ENCODE measurements at regions not wholly inside any gene's neighbourhood (a gene's known extent, or its start where the extent isn't known, plus 50 kb on each side); places are given as distances from the start of the nearest gene placed in this dataset.

DNA sequence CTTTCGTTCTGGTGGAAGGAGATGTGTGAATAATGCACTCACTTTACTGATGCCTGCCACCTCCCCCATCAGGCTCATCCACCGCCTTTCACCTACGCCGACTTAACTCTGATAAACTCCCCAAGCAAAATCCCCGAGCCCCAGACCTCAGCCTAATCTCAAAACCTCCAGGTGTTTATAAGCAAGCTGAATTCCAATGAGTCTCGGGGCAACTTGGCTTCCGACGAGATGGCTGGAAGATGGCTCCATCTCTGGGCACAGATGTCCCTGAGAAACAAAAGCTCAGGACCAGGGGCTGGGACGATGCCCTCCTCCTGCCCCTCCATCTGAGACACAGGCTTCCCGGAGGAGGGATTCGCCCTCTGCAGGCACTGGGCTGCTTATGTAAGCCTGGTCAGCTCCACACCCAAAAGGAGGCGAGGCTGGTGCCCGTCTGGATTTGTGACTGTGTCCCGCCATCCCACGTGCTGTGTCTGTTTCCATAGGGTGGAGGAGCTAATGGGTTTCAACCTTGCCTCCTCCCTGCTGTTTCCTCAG lies 386.4 kb upstream of the TNRC6C start:
- Histone ChIP-seq H3K27me3 (ENCODE audit: insufficient read depth, low read length, poor library complexity) (no peaks in the 10 kb centered on the region), H3K4ac (ENCODE audit: low read depth, low read length) (no peak overlapping the region), H2BK120ac (ENCODE audit: low read depth, low read length) (no peak overlapping the region), H2BK5ac (ENCODE audit: low read length) (no peak overlapping the region), H3K4me2 (ENCODE audit: low read length) (no peak overlapping the region), H3K56ac (ENCODE audit: low read length) (no peak overlapping the region), H3K4me1 (ENCODE audit: control insufficient read depth, low read depth, low read length) (peaks cover 2% of the 10 kb centered on the region), H2AK5ac (ENCODE audit: low read length) (no peak overlapping the region), H4K5ac (ENCODE audit: low read length) (no peak overlapping the region), H3K79me1 (ENCODE audit: low read length) (no peaks in the 10 kb centered on the region), H3K18ac (ENCODE audit: low read length) (no peak overlapping the region), H3K79me2 (ENCODE audit: control insufficient read depth, insufficient read depth, low read length) (no peaks in the 10 kb centered on the region), H3K9ac (ENCODE audit: low read length) (no peak overlapping the region), H3K36me3 (ENCODE audit: control insufficient read depth, insufficient read depth, low read length) (no peaks in the 10 kb centered on the region), H2BK15ac (replicated peaks; ENCODE audit: low read depth) (no peak overlapping the region), H3K27ac (ENCODE audit: low read depth, low read length) (no peak overlapping the region), H4K8ac (ENCODE audit: low read depth, low read length) (no peak overlapping the region), H3K23ac (ENCODE audit: low read length) (no peak overlapping the region), H3K4me3 (ENCODE audit: low read length) (no peak overlapping the region)
- no CpG with 5 or more reads among the region's 15 CpGs for WGBS (ENCODE audit: extremely low coverage, insufficient coverage, low lambda C conversion rate)
- DNase-seq = peak; percentile 29

DNA sequence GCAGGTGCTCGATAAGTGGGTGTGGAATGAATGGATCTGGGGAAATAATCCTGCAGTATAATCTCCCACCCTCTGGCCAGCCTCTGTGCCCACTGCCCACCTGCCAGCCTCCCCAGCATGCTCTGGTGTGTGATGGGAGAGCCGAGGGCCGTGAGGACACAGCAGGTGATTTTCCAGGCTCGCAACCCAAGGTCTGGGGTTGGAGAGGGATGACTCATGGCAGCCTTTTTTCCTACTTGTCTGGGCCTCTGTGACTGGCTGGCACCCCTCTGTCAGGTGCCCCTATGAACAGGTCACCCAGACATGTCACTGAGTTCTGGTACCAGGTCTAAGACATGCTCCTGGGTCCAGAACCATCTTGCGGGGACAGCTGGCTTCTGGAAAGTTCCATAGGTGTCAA lies 385.7 kb upstream of the TNRC6C start:
- Histone ChIP-seq H4K5ac (ENCODE audit: low read length) (no peak overlapping the region), H2AK5ac (ENCODE audit: low read length) (no peak overlapping the region), H3K4me2 (ENCODE audit: low read length) (no peak overlapping the region), H3K36me3 (ENCODE audit: control insufficient read depth, insufficient read depth, low read length) (no peaks in the 10 kb centered on the region), H3K79me2 (ENCODE audit: control insufficient read depth, insufficient read depth, low read length) (no peaks in the 10 kb centered on the region), H3K56ac (ENCODE audit: low read length) (no peak overlapping the region), H4K8ac (ENCODE audit: low read depth, low read length) (no peak overlapping the region), H3K4me1 (ENCODE audit: control insufficient read depth, low read depth, low read length) (peaks cover 2% of the 10 kb centered on the region), H3K23ac (ENCODE audit: low read length) (no peak overlapping the region), H2BK120ac (ENCODE audit: low read depth, low read length) (no peak overlapping the region), H2BK5ac (ENCODE audit: low read length) (no peak overlapping the region), H3K79me1 (ENCODE audit: low read length) (no peaks in the 10 kb centered on the region), H3K27ac (ENCODE audit: low read depth, low read length) (no peak overlapping the region), H3K9ac (ENCODE audit: low read length) (no peak overlapping the region), H3K4me3 (ENCODE audit: low read length) (no peak overlapping the region), H3K27me3 (ENCODE audit: insufficient read depth, low read length, poor library complexity) (no peaks in the 10 kb centered on the region), H3K18ac (ENCODE audit: low read length) (no peak overlapping the region), H2BK15ac (replicated peaks; ENCODE audit: low read depth) (no peak overlapping the region), H3K4ac (ENCODE audit: low read depth, low read length) (no peak overlapping the region)
- no peak for DNase-seq
- WGBS (ENCODE audit: extremely low coverage, insufficient coverage, low lambda C conversion rate) = no CpG with 5 or more reads among the region's 5 CpGs

DNA sequence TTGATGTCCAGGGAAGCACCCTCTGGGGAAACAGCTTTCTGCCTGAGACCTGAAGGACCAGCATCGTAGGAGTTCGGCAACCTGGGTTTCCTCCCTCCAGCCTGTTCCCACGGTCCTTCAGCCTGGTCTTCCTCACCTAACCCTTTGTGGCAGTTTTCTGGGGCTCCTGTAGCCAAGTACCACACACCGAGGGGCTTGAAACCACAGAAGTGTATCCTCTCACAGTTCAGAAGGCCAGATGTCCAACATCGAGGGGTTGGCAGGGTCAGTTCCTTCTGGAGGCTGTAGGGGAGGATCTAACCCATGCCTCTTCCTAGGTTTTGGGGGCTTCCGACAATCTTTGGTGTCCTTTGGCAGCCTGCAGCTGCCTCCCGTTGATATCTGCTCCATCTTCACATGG lies 381.0 kb upstream of the TNRC6C start:
- Histone ChIP-seq H2AK5ac (ENCODE audit: low read length) (no peak overlapping the region), H3K4ac (ENCODE audit: low read depth, low read length) (no peak overlapping the region), H3K79me1 (ENCODE audit: low read length) (no peaks in the 10 kb centered on the region), H2BK5ac (ENCODE audit: low read length) (no peak overlapping the region), H4K8ac (ENCODE audit: low read depth, low read length) (no peak overlapping the region), H3K27me3 (ENCODE audit: insufficient read depth, low read length, poor library complexity) (no peaks in the 10 kb centered on the region), H3K36me3 (ENCODE audit: control insufficient read depth, insufficient read depth, low read length) (no peaks in the 10 kb centered on the region), H3K4me1 (ENCODE audit: control insufficient read depth, low read depth, low read length) (no peaks in the 10 kb centered on the region), H3K4me2 (ENCODE audit: low read length) (no peak overlapping the region), H4K5ac (ENCODE audit: low read length) (no peak overlapping the region), H3K18ac (ENCODE audit: low read length) (no peak overlapping the region), H3K23ac (ENCODE audit: low read length) (no peak overlapping the region), H2BK15ac (replicated peaks; ENCODE audit: low read depth) (no peak overlapping the region), H3K4me3 (ENCODE audit: low read length) (no peak overlapping the region), H2BK120ac (ENCODE audit: low read depth, low read length) (no peak overlapping the region), H3K27ac (ENCODE audit: low read depth, low read length) (no peak overlapping the region), H3K79me2 (ENCODE audit: control insufficient read depth, insufficient read depth, low read length) (no peaks in the 10 kb centered on the region), H3K56ac (ENCODE audit: low read length) (no peak overlapping the region), H3K9ac (ENCODE audit: low read length) (no peak overlapping the region)
- WGBS (ENCODE audit: extremely low coverage, insufficient coverage, low lambda C conversion rate) = no CpG with 5 or more reads among the region's 7 CpGs
- no peak for DNase-seq

DNA sequence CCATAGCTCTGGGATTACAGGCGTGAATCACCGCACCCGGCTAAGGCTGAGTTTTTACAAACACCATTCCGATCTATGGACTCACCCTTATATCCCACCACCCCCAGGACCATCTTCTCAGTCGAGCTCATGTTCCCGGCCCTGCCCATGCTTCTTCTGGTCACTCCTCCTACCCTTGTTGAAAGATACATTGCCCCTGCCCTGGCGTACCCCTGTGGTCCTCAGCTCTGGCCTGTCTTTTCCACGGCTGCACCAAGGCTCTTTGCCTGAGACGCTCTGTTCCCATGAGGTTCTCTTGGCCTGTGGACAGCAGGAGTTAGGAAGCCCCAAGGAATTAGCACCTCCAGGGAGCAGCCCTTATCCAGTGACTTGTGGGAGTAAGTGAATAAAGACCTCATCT lies 379.4 kb upstream of the TNRC6C start:
- Histone ChIP-seq H4K5ac (ENCODE audit: low read length) (no peak overlapping the region), H2AK5ac (ENCODE audit: low read length) (no peak overlapping the region), H3K4me3 (ENCODE audit: low read length) (no peak overlapping the region), H3K9ac (ENCODE audit: low read length) (no peak overlapping the region), H3K79me2 (ENCODE audit: control insufficient read depth, insufficient read depth, low read length) (no peaks in the 10 kb centered on the region), H2BK15ac (replicated peaks; ENCODE audit: low read depth) (no peak overlapping the region), H3K18ac (ENCODE audit: low read length) (no peak overlapping the region), H3K23ac (ENCODE audit: low read length) (no peak overlapping the region), H3K4ac (ENCODE audit: low read depth, low read length) (no peak overlapping the region), H2BK120ac (ENCODE audit: low read depth, low read length) (no peak overlapping the region), H3K56ac (ENCODE audit: low read length) (no peak overlapping the region), H3K79me1 (ENCODE audit: low read length) (no peaks in the 10 kb centered on the region), H2BK5ac (ENCODE audit: low read length) (no peak overlapping the region), H3K27ac (ENCODE audit: low read depth, low read length) (no peak overlapping the region), H3K27me3 (ENCODE audit: insufficient read depth, low read length, poor library complexity) (no peaks in the 10 kb centered on the region), H4K8ac (ENCODE audit: low read depth, low read length) (no peak overlapping the region), H3K36me3 (ENCODE audit: control insufficient read depth, insufficient read depth, low read length) (no peaks in the 10 kb centered on the region), H3K4me2 (ENCODE audit: low read length) (no peak overlapping the region), H3K4me1 (ENCODE audit: control insufficient read depth, low read depth, low read length) (no peaks in the 10 kb centered on the region)
- DNase-seq = no peak
- WGBS (ENCODE audit: extremely low coverage, insufficient coverage, low lambda C conversion rate) = no CpG with 5 or more reads among the region's 9 CpGs

DNA sequence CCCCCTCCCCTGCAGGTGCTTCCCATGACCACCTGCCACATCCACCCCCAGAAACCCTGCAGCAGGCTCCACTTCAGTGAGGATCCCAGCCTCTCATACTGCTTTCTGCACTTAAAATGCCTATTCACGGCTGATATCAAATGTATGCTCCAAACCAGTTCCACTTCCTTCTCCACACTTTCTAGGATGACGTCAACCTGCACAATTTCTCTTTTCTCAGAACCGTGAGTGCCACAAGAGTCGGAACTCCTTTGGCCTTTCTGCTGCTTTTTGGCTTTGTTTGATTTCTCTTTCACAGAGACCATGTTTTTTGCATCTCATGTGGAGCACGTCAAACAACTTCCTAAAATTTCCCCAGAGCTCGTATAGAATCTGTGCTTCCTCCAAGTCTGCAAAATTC lies 378.8 kb upstream of the TNRC6C start:
- Histone ChIP-seq H3K27ac (ENCODE audit: low read depth, low read length) (no peak overlapping the region), H3K4me1 (ENCODE audit: control insufficient read depth, low read depth, low read length) (no peaks in the 10 kb centered on the region), H3K56ac (ENCODE audit: low read length) (no peak overlapping the region), H2BK120ac (ENCODE audit: low read depth, low read length) (no peak overlapping the region), H3K4me3 (ENCODE audit: low read length) (no peak overlapping the region), H3K79me1 (ENCODE audit: low read length) (no peaks in the 10 kb centered on the region), H3K36me3 (ENCODE audit: control insufficient read depth, insufficient read depth, low read length) (no peaks in the 10 kb centered on the region), H3K9ac (ENCODE audit: low read length) (no peak overlapping the region), H3K4ac (ENCODE audit: low read depth, low read length) (no peak overlapping the region), H3K23ac (ENCODE audit: low read length) (no peak overlapping the region), H3K18ac (ENCODE audit: low read length) (no peak overlapping the region), H4K8ac (ENCODE audit: low read depth, low read length) (no peak overlapping the region), H2AK5ac (ENCODE audit: low read length) (no peak overlapping the region), H2BK15ac (replicated peaks; ENCODE audit: low read depth) (no peak overlapping the region), H3K79me2 (ENCODE audit: control insufficient read depth, insufficient read depth, low read length) (no peaks in the 10 kb centered on the region), H3K4me2 (ENCODE audit: low read length) (no peak overlapping the region), H4K5ac (ENCODE audit: low read length) (no peak overlapping the region), H2BK5ac (ENCODE audit: low read length) (no peak overlapping the region), H3K27me3 (ENCODE audit: insufficient read depth, low read length, poor library complexity) (no peaks in the 10 kb centered on the region)
- WGBS (ENCODE audit: extremely low coverage, insufficient coverage, low lambda C conversion rate) = no CpG with 5 or more reads among the region's 6 CpGs
- DNase-seq = no peak

DNA sequence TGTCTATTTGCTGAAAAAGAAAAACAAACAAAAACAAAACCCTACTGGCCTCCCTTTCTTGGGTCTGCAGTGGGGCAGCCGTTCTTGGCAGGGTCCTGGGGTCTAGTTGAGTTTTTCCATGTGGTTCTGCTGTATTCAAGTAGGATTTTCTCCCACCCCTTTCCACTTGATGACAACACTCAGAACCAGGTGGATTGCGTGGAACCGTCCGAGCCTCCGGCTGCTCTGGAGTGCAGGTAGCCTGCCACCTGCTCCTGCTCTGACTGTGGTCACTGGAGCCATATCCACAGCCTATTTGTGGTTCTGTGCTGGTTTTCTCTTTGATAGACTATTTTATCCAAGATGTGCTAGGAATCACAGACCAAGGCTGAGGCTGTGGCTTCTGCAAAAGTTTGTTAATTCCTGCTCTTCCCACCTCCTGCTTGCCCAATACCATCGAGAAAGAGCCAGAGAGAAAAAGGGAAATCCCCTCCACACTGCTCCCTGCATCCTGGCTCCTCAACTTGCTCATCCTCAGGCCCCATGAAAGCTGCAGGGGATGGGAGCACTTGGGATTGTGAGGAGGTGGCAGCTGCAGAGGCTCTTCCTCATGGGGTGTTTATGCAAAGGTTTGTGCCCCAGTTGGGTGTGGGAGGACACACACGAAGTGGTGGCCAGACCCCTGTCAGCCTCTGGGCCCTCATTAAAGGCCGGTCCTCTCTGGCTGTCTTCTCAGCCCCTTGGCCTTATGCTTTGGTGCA lies 377.8 kb upstream of the TNRC6C start:
- Histone ChIP-seq H2BK15ac (replicated peaks; ENCODE audit: low read depth) (no peak overlapping the region), H3K27ac (ENCODE audit: low read depth, low read length) (no peak overlapping the region), H3K4me3 (ENCODE audit: low read length) (no peak overlapping the region), H2BK120ac (ENCODE audit: low read depth, low read length) (no peak overlapping the region), H4K8ac (ENCODE audit: low read depth, low read length) (no peak overlapping the region), H3K18ac (ENCODE audit: low read length) (no peak overlapping the region), H4K5ac (ENCODE audit: low read length) (no peak overlapping the region), H3K4me2 (ENCODE audit: low read length) (no peak overlapping the region), H2AK5ac (ENCODE audit: low read length) (no peak overlapping the region), H3K56ac (ENCODE audit: low read length) (no peak overlapping the region), H3K4ac (ENCODE audit: low read depth, low read length) (no peak overlapping the region), H3K79me2 (ENCODE audit: control insufficient read depth, insufficient read depth, low read length) (no peaks in the 10 kb centered on the region), H3K9ac (ENCODE audit: low read length) (no peak overlapping the region), H3K27me3 (ENCODE audit: insufficient read depth, low read length, poor library complexity) (no peaks in the 10 kb centered on the region), H3K36me3 (ENCODE audit: control insufficient read depth, insufficient read depth, low read length) (no peaks in the 10 kb centered on the region), H2BK5ac (ENCODE audit: low read length) (no peak overlapping the region), H3K4me1 (ENCODE audit: control insufficient read depth, low read depth, low read length) (no peaks in the 10 kb centered on the region), H3K79me1 (ENCODE audit: low read length) (no peaks in the 10 kb centered on the region), H3K23ac (ENCODE audit: low read length) (no peak overlapping the region)
- no peak for DNase-seq
- WGBS (ENCODE audit: extremely low coverage, insufficient coverage, low lambda C conversion rate) = no CpG with 5 or more reads among the region's 8 CpGs

All from mesendoderm (in vitro differentiated cells).